ENCODE measurements at regions not wholly inside any gene's neighbourhood (a gene's known extent, or its start where the extent isn't known, plus 50 kb on each side); places are given as distances from the start of the nearest gene placed in this dataset.

DNA sequence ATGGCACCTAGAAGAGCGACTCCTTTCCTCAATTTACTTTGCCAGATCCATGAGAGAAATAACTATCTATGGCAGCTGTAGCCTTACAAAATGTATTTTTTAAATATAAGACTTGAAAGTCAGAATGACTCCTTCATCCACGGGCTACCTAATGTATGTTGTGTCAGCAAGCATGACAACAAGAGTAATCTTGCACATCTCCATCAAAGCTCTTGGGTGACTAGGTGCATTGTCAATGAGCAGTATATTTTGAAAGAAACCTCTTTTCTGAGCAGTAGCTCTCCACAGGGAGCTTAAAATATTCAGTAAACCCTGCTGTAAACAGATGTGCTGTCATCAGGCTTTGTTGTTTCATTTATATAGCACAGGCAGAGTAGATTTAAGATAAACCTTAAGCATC, 757.2 kb upstream of the PHF14 start:
- Histone ChIP-seq H3K27ac (ENCODE audit: low read depth in 1 of 2, low read length in 2 of 2) (no peak overlapping the region), H2AFZ (ENCODE audit: insufficient read depth, low read depth, low read length, poor library complexity, severe bottlenecking) (no peak overlapping the region), H3K27me3 (ENCODE audit: control insufficient read depth in 2 of 2, insufficient read depth in 2 of 2, low read length in 2 of 2) (no peaks in the 10 kb centered on the region), H3K9me3 (replicated peaks in 1 of 2; ENCODE audit: control insufficient read depth in 1 of 2, insufficient read depth in 1 of 2, low read length in 2 of 2) (peaks cover 8 to 13% of the 10 kb centered on the region in 2 donors), H3K4me3 (replicated peaks in 1 of 3; ENCODE audit: low read depth in 2 of 3, low read length in 3 of 3) (no peak overlapping the region), H3K79me2 (ENCODE audit: insufficient read depth, low read length) (no peaks in the 10 kb centered on the region), H3K9ac (ENCODE audit: insufficient read depth, low read length, poor library complexity, severe bottlenecking) (no peak overlapping the region), H4K20me1 (ENCODE audit: insufficient read depth, low read length) (no peaks in the 10 kb centered on the region), H3K4me1 (ENCODE audit: control insufficient read depth in 1 of 2, insufficient read depth in 2 of 2, low read length in 2 of 2) (no peaks in the 10 kb centered on the region), H3K4me2 (replicated peaks; ENCODE audit: extremely low read depth, low read length, poor library complexity, severe bottlenecking) (no peak overlapping the region), H3K36me3 (replicated peaks in 1 of 2; ENCODE audit: control insufficient read depth in 1 of 2, insufficient read depth in 2 of 2, low read length in 2 of 2) (no peaks in the 10 kb centered on the region)
- Mint-ChIP-seq H3K4me3 (no peak overlapping the region), H3K9me3 (peaks cover 2 to 12% (median 6%) of the 10 kb centered on the region in 7 donors), H3K27ac (no peak overlapping the region), H3K4me1 (no peaks in the 10 kb centered on the region), H3K27me3 (ENCODE audit: low read depth in 3 of 3) (no peaks in the 10 kb centered on the region), H3K36me3 (no peaks in the 10 kb centered on the region)
- intact Hi-C loops (cut with micrococcal nuclease) = no loop called here
- WGBS (ENCODE audit: insufficient coverage) = no CpG with 5 or more reads among the region's 2 CpGs
- TF ChIP-seq CTCF (IDR thresholded peaks at IDR 0.05) = no peak
- no peak for DNase-seq

GRCh38 chr7:10221084-10221483, 752.6 kb upstream of the PHF14 start:
- no peak overlapping the region for H3K27ac Mint-ChIP-seq
- Histone ChIP-seq H3K4me1 (ENCODE audit: control insufficient read depth in 1 of 2, insufficient read depth in 2 of 2, low read length in 2 of 2) (no peaks in the 10 kb centered on the region), H3K4me2 (replicated peaks; ENCODE audit: extremely low read depth, low read length, poor library complexity, severe bottlenecking) (no peak overlapping the region), H4K20me1 (ENCODE audit: insufficient read depth, low read length) (no peaks in the 10 kb centered on the region), H3K9ac (ENCODE audit: insufficient read depth, low read length, poor library complexity, severe bottlenecking) (no peak overlapping the region), H3K36me3 (replicated peaks in 1 of 2; ENCODE audit: control insufficient read depth in 1 of 2, insufficient read depth in 2 of 2, low read length in 2 of 2) (no peaks in the 10 kb centered on the region), H3K4me3 (replicated peaks in 1 of 3; ENCODE audit: low read depth in 2 of 3, low read length in 3 of 3) (no peak overlapping the region), H3K27me3 (ENCODE audit: control insufficient read depth in 2 of 2, insufficient read depth in 2 of 2, low read length in 2 of 2) (no peaks in the 10 kb centered on the region), H3K9me3 (replicated peaks in 1 of 2; ENCODE audit: control insufficient read depth in 1 of 2, insufficient read depth in 1 of 2, low read length in 2 of 2) (no peaks in the 10 kb centered on the region), H2AFZ (ENCODE audit: insufficient read depth, low read depth, low read length, poor library complexity, severe bottlenecking) (no peak overlapping the region), H3K79me2 (ENCODE audit: insufficient read depth, low read length) (no peaks in the 10 kb centered on the region), H3K27ac (ENCODE audit: low read depth in 1 of 2, low read length in 2 of 2) (no peak overlapping the region)
- no peaks in the 10 kb centered on the region for H3K36me3 Mint-ChIP-seq
- DNase-seq = no peak
- intact Hi-C loops (cut with micrococcal nuclease) = no loop called here
- H3K4me3 Mint-ChIP-seq = no peak overlapping the region
- peaks cover 0 to 1% (median 0%) of the 10 kb centered on the region in 3 donors for H3K27me3 Mint-ChIP-seq (ENCODE audit: low read depth in 3 of 3)
- no peaks in the 10 kb centered on the region for H3K4me1 Mint-ChIP-seq
- peaks cover 0 to 5% (median 0%) of the 10 kb centered on the region in 7 donors for H3K9me3 Mint-ChIP-seq
- TF ChIP-seq CTCF (IDR thresholded peaks at IDR 0.05) = no peak
